Liver (tissue), 8 donors: ENCODE measurements at regions not wholly inside any gene's neighbourhood (a gene's known extent, or its start where the extent isn't known, plus 50 kb on each side); places are given as distances from the start of the nearest gene placed in this dataset.

Experiments
- DNase-seq: peaks from one replicate; pipeline ENCODE4 v3.0.0-alpha.2; 2017; ENCODE audit warnings: low spot score
- H3K27ac ChIP-seq, 2 donors: one replicate each; pipeline ENCODE4 v1.7.0; 2013; ENCODE audit warnings: inconsistent platforms in 2 of 2, low read length in 2 of 2, control low read depth in 1 of 2, low read depth in 1 of 2, mild to moderate bottlenecking in 1 of 2
- H3K27me3 ChIP-seq, 4 donors: one replicate each; pipeline versions ENCODE4 v1.6.1 to v1.7.0; 2013; ENCODE audit warnings: low read length in 3 of 4, inconsistent platforms in 1 of 4, mild to moderate bottlenecking in 1 of 4, moderate library complexity in 1 of 4; ENCODE audit not compliant: control insufficient read depth in 4 of 4, insufficient read depth in 4 of 4
- H3K36me3 ChIP-seq, 4 donors: one replicate each; pipeline versions ENCODE4 v1.6.1 to v1.7.0; 2013; ENCODE audit warnings: low read length in 3 of 4, mild to moderate bottlenecking in 3 of 4, low read depth in 1 of 4, moderate library complexity in 1 of 4; ENCODE audit not compliant: control insufficient read depth in 4 of 4, insufficient read depth in 3 of 4
- H3K4me1 ChIP-seq, 4 donors: one replicate each; pipeline versions ENCODE4 v1.6.1 to v1.7.0; 2013; ENCODE audit warnings: low read length in 3 of 4, mild to moderate bottlenecking in 3 of 4, moderate library complexity in 1 of 4; ENCODE audit not compliant: control insufficient read depth in 4 of 4, insufficient read depth in 4 of 4
- H3K4me3 ChIP-seq, 3 donors: one replicate each; pipeline versions ENCODE4 v1.6.1 to v1.7.0; 2013; ENCODE audit warnings: low read length in 3 of 3, control low read depth in 1 of 3, low read depth in 1 of 3, mild to moderate bottlenecking in 1 of 3
- H3K9ac ChIP-seq, 2 donors: one replicate each; pipeline ENCODE4 v1.7.0; 2013; ENCODE audit warnings: low read length in 2 of 2, mild to moderate bottlenecking in 2 of 2, moderate library complexity in 2 of 2, control low read depth in 1 of 2, low read depth in 1 of 2
- H3K9me3 ChIP-seq, 4 donors: one replicate each; pipeline versions ENCODE4 v1.6.1 to v1.7.0; 2013; ENCODE audit warnings: low read length in 3 of 4; ENCODE audit not compliant: control insufficient read depth in 4 of 4
- ATF3 ChIP-seq: IDR thresholded peaks from 2 replicates; pipeline ENCODE4 v1.6.1; 2016; ENCODE audit warnings: antibody characterized with exemption
- CTCF ChIP-seq: fragments of 150-350 bp; IDR thresholded peaks from 2 replicates; pipeline ENCODE4 v1.5.1; 2017; ENCODE audit warnings: improper control_type of control experiment, low read depth, low read length; ENCODE audit not compliant: missing input control
- EGR1 ChIP-seq, 2 donors: IDR thresholded peaks; 2 replicates each; pipeline ENCODE4 v1.6.1; 2016 to 2018; ENCODE audit warnings: antibody characterized with exemption in 2 of 2, low read depth in 2 of 2
- FOXA1 ChIP-seq: IDR thresholded peaks from 2 replicates; pipeline ENCODE4 v1.6.1; 2016; ENCODE audit warnings: antibody characterized with exemption
- FOXA2 ChIP-seq: IDR thresholded peaks from 2 replicates; pipeline ENCODE4 v1.6.1; 2016; ENCODE audit warnings: antibody characterized with exemption
- GABPA ChIP-seq, 2 donors: IDR thresholded peaks in 1 of 2; conservative IDR thresholded peaks in 1 of 2; 2 replicates each; pipeline ENCODE4 v1.6.1; 2016; ENCODE audit warnings: antibody characterized with exemption in 2 of 2, mild to moderate bottlenecking in 1 of 2, moderate library complexity in 1 of 2
- HNF4A ChIP-seq, 2 donors: conservative IDR thresholded peaks; 2 replicates each; pipeline ENCODE4 v1.6.1; 2016; ENCODE audit warnings: antibody characterized with exemption in 2 of 2, mild to moderate bottlenecking in 2 of 2
- HNF4G ChIP-seq: IDR thresholded peaks from 2 replicates; pipeline ENCODE4 v1.6.1; 2016; ENCODE audit warnings: antibody characterized with exemption
- JUND ChIP-seq, 2 donors: IDR thresholded peaks; 2 replicates each; pipeline ENCODE4 v1.6.1; 2016; ENCODE audit warnings: antibody characterized with exemption in 2 of 2
- MAX ChIP-seq: IDR thresholded peaks from 2 replicates; pipeline ENCODE4 v1.6.1; 2016; ENCODE audit warnings: antibody characterized with exemption
- NR2F2 ChIP-seq: IDR thresholded peaks from 2 replicates; pipeline ENCODE4 v1.6.1; 2016; ENCODE audit warnings: antibody characterized with exemption
- RAD21 ChIP-seq, 2 donors: IDR thresholded peaks; 2 replicates each; pipeline ENCODE4 v1.6.1; 2016; ENCODE audit warnings: antibody characterized with exemption in 2 of 2, mild to moderate bottlenecking in 2 of 2
- REST ChIP-seq: IDR thresholded peaks from 2 replicates; pipeline ENCODE4 v1.6.1; 2016; ENCODE audit warnings: antibody characterized with exemption, mild to moderate bottlenecking
- RXRA ChIP-seq, 2 donors: IDR thresholded peaks; 2 replicates each; pipeline ENCODE4 v1.6.1; 2017 to 2018; ENCODE audit warnings: antibody characterized with exemption in 2 of 2, mild to moderate bottlenecking in 1 of 2
- SP1 ChIP-seq: IDR thresholded peaks from 2 replicates; pipeline ENCODE4 v1.6.1; 2018; ENCODE audit warnings: antibody characterized with exemption, mild to moderate bottlenecking
- TAF1 ChIP-seq: conservative IDR thresholded peaks from 2 replicates; pipeline ENCODE4 v1.6.1; 2016; ENCODE audit warnings: antibody characterized with exemption, mild to moderate bottlenecking
- YY1 ChIP-seq: IDR thresholded peaks from 2 replicates; pipeline ENCODE4 v1.6.1; 2016; ENCODE audit warnings: antibody characterized with exemption, mild to moderate bottlenecking
- ZBTB33 ChIP-seq: IDR thresholded peaks from 2 replicates; pipeline ENCODE4 v1.6.1; 2016; ENCODE audit warnings: antibody characterized with exemption
- WGBS: extraction: QIAGEN DNeasy Blood & Tissue Kit; methylation state at CpG from one replicate; pipeline ENCODE4 v1.1.7; 2013; 5-methylcytosine and 5-hydroxymethylcytosine counted together
- donor health status: healthy.
- donor health status: healthy.
- donor health status: healthy.
- donor health status: healthy.
- donor health status: healthy.

- H3K4me1 ChIP-seq, result no peaks in the 10 kb centered on the region
- no peak overlapping the region for H3K9ac ChIP-seq
- H3K27ac ChIP-seq, result peak overlapping the region in 1 of 2 donors; percentile 60
- TF ChIP-seq HNF4G (no peak), ZBTB33 (no peak), FOXA1 (no peak), SP1 (no peak), JUND (IDR thresholded peaks at IDR 0.05) (no peak), GABPA (IDR thresholded peaks at IDR 0.05 in 1 of 2, conservative IDR thresholded peaks at IDR 0.05 in 1 of 2) (no peak), CTCF (no peak), HNF4A (conservative IDR thresholded peaks at IDR 0.05) (no peak), MAX (no peak), RXRA (IDR thresholded peaks at IDR 0.05) (no peak), TAF1 (no peak), RAD21 (IDR thresholded peaks at IDR 0.05) (no peak), NR2F2 (no peak), ATF3 (no peak), YY1 (no peak), REST (no peak), FOXA2 (no peak), EGR1 (IDR thresholded peaks at IDR 0.05; ENCODE audit: low read depth in 2 of 2) (no peak)
- WGBS, result 83% methylated on average over 10 of the region's 10 CpGs
- H3K4me3 ChIP-seq, result no peak overlapping the region
- no peaks in the 10 kb centered on the region for H3K36me3 ChIP-seq
- no peaks in the 10 kb centered on the region for H3K27me3 ChIP-seq
- no peak for DNase-seq
- no peaks in the 10 kb centered on the region for H3K9me3 ChIP-seq
Measured at GRCh38 chr6:14728396-14729024, 517.4 kb upstream of the JARID2 start.
